Stimulated activated CD4-positive, alpha-beta T cell treated with anti-CD3 and anti-CD28 coated beads, Interleukin-2, amount 100 ng/mL, for 48 hours (primary cell): ENCODE measurements at regions not wholly inside any gene's neighbourhood (a gene's known extent, or its start where the extent isn't known, plus 50 kb on each side); places are given as distances from the start of the nearest gene placed in this dataset.
"Not testable (repeated sequence)": the region's sequence is repeated elsewhere in the genome, so short reads cannot be mapped to it uniquely, and the experiment has no call there.

Experiments used
- DNase-seq, 2 donors: peaks; one replicate each; pipeline ENCODE4 v3.0.0-alpha.2; 2020

DNA sequence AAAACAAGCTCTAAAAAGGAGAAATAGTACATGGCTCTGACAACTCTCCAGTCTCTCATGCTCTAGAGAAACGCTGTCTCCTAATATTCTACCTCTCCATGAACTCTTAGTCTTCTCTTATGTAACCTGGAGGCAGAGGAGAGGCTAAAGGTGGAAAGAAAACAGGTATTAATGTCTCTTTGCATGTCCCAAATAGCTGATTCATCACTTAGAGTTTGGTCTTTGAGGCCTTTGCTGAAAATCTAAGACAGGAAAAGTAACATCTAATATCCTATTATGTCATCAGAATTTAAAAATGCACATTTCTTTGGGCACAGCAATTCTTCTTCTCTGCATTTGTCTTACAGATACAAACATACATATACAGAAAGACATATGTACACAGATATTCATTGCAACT lies 127.2 kb downstream of the DHRS2 start:
- no peak for DNase-seq

DNA sequence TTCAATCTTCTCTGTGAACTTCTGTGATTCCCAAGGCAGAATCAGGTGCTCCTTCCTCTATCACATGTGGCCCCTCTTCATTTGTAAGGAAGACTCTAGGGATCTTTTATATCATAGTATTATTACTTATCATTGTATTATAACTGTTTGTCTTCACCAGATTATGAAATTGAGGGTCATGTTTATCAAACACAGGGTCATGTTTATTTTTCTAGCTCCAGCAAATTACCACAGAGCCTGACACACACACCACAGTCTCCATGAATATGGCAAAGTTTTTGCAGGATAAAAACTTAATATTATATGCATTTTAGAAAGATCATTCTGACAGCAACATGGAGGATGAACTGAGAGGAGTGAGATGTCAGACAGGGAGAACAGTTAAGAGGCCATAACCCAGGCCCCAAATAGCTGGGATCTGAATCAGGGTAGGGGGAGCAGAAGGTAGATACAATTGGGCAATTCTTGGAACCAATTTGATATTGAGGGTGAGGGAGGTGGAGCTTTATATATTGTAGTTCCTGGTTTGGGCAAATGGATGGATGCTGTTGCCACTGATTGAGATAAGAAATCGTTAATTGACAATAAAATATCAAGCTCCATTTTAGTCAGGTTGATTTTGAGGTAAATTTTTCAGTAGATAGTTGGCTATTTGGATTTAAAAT lies 130.7 kb downstream of the DHRS2 start:
- no peak for DNase-seq

DNA sequence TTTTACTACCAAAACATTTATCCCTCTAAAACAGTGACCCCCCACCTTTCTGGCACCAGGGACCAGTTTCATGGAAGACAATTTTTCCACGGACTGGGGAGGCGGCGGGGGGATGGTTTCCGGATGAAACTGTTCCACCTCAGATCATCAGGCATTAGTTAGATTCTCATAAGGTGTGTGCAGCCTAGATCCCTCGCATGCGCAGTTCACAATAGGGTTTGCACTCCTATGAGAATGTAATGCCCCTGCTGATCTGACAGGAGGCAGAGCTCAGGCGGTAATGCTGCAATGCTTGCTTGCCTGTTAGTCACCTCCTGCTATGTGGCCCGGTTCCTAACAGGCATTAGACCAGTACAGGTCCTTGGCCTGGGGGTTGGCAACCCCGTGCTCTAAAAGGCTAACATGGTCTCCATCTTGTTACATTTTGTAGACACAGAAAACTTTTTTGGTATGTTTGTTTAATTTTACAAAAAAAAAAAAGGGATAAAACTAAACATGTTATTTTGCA lies 133.1 kb downstream of the DHRS2 start:
- not testable (repeated sequence) for DNase-seq

DNA sequence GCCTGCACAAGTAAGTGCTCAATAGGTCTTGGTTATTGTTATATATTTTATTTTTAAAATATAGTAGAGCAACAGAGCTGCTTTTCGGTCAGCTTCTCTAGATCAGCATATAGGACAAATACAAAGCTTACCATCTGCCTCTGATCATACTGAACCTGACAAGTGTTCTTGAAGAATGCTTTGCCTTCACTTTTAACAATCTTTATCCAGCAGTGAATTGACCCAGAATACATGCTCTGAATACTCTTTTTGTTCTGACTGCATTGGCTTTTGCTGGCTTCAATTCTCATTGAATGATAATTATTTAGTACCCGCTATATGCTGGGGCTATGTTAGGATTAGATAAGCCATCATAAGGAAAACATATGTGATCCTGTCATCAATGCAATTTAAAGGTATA lies 137.8 kb downstream of the DHRS2 start:
- DNase-seq, result no peak

DNA sequence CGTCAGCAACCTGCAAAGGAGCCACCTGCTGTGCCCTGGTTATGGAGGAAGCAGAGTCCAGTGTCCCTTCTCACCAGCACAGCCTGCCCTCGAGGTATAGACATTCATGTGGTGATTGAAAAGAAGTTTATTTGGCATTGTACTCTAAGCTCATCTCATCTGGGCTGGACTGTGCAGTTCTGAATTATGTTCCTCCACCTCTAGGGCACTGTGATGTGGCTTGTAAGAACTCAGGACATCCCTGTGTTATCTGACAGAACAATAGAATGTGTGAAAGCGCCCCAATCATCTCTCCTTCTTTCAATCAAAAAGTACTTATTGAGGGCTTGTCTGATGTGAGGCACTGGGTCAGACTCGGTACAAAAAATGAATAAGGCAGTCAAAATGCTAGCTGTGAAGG lies 140.1 kb downstream of the DHRS2 start:
- no peak for DNase-seq

DNA sequence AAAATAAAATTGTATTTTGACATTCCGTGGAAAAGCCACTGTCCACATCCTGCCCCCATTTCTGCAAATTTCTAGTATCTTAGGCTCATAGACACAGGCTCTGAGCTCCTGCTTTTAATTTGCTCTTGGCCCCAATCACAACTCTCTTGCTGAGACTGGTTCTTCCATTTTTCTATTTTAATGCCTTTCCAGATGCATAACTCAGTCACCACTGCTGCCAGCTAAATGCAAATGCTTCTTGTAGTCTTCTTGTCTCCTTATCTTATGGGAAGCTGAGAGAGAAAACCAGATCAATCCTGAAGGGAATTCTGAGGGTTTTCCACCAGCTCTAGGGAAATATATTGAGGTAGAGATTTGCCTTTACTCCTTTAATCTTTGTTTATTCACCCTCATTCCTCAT lies 149.0 kb downstream of the DHRS2 start:
- DNase-seq, result no peak

DNA sequence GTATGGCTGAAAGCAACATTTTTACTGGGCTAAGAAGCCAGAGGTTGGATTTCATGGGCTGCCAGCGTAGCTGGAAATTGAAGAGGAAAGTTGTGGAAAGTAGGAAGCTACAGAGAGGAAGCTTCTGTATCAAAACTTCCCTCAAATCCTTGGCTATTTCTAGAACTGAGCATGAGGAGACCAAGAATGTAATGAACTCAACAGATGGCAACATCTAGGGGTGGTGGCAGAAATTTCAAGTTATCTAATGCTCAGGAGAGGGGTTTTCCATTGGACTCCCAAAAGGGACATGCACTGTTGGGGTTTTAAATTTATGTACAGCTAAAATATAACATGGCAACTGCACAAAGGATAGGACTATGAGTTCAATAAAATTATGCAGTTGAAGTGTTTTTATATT lies 151.3 kb downstream of the DHRS2 start:
- DNase-seq, result no peak

DNA sequence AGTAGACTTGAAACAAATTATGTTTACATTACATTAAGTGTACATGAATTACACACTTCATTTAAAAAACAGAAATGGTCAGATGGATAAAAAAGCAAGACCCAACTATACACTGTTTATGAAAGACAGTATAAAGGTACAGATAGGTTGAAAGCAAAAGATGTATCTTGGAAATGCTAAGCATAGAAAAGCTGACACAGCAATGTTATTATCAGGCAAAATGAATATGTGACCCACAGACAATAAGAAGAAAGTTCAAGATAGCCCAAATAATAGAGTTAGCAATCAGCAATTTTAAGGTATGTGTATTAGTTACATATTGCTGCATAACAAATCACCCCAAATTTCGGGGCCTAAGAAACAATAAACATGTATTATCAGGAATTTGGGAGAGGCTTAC lies 153.5 kb downstream of the DHRS2 start:
- no peak for DNase-seq

DNA sequence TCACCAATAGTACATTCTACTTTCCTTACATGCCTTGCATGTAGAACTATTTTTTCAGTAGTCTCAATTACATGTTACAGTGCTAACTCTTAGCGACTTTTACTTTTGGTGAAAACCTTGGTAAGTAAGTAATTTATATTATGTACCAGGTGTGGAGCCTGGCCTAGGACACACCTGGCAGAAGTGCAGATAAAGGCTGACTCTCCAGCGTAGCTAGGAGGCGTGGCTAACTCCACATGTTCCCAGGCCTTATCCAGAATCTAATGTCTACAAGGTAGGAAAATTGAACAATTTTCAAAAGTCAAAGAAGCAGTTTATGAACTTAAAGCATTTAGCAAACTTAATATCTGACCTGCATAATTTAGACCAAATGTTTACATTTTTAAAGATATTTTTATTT lies 157.4 kb downstream of the DHRS2 start:
- DNase-seq, result no peak

DNA sequence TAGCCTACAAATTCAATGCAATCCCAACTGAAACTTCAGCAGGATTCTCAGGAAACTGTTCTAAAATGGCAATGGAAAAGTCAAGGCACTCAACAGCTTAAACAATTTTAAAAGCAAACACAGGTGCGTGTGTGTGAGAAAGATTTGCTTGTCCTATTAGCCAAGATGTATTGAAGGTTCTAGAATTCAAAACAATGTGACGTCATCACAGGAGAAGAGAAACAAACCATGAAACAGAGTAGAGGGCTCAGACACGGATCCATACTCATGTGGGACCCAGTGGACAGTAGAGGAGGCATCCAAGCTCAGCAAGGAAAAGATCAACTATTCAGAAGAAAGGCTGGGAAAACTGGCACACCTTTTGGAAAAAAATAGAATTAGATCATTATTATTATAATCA lies 152.8 kb upstream of the DHRS4 start:
- no peak for DNase-seq

DNA sequence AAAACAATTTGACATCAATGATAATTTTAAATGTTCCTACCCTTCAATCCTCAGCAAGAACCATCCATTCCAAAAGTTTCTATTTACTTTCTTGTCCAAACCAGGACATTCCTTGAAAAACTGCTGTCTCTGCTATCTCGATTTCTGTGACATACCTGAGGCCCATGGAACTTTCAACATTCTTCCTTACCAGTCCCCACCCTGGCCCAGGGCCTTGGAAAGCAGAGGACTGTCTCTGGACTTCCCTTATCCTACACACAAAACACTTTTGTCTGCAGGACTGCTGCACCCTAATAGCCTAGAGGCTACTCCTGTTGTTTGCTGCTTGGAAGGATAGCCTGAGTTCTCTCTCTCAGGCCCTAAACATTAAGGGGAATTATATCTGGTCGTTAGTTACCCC lies 151.8 kb upstream of the DHRS4 start:
- DNase-seq, result no peak

DNA sequence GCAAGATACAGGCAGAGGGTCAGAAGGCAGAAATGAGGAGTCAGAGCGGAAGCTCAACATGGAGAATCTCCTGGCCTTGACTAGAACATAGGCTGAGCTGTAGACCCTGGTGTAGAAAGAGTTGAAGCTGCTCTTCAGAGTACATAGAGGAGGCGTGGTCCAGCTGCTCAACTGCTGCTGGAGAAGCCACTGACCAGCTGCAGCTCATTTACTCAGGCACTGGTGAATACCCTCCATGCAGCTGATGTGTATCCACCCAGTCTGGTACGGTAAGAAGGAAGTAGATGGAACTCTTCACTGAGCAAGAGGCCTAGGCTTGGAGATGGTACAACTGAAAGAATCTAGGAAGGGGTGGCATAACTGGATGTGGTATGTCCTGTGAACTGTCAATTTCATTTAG lies 148.8 kb upstream of the DHRS4 start:
- no peak for DNase-seq

DNA sequence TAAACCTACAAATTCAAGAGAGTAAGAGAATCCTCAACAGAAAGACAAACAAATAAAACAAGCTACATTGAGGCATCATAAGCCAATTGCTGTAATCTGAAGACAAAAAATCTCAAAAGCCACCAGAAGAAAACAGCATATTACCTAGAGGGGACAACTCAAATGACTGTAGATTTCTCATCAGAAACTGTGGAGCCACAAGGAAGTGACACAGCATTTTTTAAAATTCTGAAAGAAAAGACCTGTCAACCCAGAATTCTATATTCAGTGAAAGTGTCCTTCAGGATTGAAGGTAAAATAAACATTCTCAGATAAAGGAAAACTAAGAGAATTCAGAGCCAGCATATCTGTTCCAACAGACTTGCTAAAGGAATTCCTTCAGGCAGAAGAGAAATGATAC lies 147.8 kb upstream of the DHRS4 start:
- DNase-seq, result no peak

DNA sequence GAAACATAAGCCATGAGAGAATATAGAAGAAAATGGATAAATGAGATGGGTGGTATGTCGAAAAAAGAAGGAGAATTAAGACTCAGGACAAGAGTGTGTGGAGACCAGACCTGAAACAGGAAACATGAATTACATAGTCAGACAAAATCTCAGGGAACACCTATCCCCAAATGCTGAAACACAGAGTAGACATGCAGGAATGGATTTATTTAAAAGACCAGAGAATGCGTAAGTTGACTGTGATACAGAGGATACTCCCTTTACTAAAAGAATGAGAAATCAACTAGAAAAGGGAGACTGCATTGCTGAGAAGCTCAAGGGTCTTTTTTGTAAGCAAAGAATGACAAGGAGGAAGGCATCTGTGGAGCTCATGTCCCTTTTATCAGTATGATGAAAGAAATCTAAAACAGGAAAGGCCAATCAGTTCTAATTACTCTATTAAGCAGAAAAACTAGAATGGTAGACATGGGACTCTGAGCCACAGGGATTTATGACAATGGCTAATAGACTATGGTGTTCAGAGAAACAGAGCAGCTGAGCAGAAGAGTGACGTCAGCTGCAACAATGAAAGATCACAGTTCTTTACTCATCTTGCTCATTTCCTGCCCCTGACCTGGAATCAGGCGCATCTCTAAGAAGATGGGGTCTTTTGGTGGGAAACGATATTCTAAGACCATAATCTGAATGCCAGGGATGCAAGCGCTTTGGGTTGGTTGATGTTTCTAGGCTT lies 138.9 kb upstream of the DHRS4 start:
- DNase-seq, result no peak

DNA sequence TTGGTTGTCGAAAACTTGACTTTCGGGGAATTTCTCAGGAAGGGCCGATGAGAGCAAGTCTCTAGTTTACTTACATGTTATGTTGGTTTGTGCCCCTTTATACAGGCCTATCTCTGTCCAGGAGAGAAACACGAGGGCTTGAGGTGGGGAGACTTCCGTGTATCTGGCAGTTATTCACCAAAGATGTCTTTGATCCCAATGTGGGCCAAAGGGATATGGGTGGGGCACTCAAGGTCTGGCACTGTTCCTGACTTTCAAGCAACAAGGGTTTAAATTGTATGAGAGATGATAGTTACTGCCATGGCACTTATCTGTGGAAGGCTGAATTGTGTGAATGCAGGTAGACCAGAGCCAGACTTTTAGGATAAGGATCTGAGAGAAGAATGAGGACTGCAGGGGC lies 137.2 kb upstream of the DHRS4 start:
- DNase-seq, result no peak

DNA sequence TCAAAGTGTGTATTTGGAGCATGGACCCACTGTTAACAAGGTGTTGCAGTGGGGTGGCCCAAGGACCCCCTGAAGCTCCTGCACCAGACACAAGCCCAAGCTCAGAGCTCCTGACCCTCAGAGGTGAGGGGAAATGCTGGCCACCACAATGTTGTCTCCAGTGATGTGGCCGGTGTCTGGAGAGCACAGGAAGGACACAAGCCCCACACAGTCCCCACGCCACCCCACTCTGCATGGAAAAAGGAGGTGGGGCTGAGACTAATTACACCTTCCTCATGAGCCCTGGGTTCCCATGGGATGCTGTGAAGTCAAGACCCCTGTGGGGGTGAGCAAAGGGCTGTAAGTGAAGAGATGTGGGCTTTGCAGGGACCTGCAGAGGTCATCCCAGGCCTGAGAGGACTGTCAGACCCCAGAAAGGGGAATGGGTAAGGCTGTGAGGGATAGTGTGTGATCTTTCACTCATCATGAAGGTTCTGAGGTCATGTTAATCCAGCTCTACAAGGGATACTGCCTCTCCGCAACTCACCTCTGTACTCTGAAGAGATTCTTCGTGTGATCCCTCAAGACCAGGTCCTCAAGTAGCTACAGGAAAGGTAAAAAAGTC lies 136.3 kb upstream of the DHRS4 start:
- no peak for DNase-seq

DNA sequence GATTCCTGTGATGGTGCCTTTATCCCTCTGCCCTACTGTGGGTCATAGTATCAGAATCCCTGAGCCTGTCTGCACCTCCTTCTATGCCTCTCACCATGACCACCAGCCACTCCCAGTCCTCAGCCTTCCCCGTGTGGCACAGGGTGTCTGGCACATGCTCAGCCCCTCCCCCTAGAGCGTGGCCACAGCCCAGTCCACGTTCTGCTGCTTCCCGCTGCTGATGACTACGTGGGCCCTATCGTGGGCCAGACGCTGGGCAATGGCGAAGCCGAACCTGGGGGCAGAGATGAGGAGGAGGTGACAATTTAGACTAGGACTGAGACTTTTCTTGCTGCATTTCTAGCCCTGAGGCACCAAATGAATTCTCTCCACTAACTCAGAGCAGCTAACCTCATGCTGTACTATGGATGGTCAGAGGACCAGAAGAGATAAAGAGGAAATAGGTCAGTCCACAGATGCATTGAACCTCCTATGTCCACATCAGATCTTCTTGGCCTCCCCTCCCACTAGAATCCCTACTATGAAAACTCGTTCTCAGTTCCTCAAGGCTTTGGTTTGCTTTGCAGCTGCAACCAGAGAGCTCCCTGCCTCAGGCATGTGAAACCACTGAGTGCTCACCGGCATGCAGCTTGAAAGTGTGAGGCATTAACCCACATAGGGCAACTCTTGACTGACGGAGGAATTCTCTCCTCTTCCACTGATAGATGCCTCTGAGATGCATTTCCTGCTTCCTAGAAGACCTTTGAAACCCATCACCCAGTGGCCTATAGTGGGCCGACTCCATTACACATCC lies 126.3 kb upstream of the DHRS4 start:
- no peak for DNase-seq

DNA sequence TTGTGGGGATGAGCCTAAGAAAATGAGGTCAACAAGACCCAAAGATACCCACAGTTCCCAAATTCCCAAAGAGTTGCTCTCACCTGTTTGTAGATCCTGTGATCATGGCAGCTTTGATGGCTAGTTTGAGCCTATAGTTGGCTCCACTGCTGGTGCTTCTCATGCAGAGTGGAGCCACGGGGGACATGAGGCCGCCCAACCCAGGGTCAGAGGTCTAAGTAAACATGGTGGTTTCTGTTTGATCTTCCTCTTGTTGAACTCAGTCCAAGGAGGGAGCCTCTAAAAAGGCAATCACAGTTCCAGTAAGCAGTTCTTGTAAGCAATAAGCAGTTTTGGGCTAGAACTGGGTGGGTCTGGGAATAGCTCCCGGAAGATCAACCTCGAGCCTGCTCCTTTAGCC lies 125.6 kb upstream of the DHRS4 start:
- DNase-seq, result no peak

DNA sequence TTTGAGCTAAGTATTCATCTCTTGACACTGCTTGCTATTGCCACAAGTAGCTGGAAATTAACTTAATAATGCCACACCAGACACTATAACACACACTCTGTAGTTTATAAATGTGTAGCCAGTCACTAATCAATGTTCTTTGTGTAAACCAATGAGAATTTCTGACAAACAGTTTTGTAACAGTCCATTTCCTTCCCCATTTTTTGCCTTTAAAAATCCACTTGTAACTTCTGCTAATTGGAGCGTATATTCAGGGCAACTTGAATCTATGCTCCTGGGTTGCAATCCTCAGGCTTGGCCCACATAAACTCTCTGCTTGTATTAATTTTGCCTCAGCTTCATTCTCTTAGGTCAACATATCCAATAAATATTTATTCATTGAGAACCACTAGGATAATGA lies 125.0 kb upstream of the DHRS4 start:
- no peak for DNase-seq

DNA sequence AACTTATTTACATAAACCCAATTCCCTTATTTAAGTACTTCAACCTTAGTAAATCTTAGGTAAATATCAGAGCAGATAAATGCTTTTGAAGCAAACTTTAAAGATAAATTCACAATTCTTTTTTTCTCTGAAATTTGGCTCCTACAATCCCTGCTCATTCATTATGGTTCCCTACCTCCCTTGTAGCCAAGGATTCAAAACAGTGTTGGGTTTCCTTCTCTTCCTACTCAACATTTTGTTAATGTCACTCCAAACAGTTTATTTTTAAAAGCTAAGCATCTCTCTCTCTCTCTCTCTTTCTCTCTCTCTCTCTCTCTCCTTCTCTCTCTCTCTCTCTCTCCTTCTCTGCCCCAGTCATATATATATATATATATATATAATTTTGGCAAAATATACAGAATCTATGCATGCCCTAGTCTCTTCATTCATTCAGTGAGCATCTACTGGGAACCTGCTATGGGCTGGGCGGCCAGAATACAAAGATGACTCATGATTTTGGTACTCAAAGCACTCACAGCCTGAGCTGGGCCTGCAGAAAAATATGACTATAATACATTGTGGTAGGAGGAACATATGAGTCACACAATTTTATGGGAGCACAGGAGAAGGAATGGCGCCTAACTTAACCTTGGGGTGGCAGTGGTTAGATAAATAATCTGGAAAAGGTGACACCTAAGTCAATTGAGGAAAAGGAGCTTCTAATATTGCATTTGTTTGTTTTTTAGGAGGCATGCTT lies 123.7 kb upstream of the DHRS4 start:
- no peak for DNase-seq

DNA sequence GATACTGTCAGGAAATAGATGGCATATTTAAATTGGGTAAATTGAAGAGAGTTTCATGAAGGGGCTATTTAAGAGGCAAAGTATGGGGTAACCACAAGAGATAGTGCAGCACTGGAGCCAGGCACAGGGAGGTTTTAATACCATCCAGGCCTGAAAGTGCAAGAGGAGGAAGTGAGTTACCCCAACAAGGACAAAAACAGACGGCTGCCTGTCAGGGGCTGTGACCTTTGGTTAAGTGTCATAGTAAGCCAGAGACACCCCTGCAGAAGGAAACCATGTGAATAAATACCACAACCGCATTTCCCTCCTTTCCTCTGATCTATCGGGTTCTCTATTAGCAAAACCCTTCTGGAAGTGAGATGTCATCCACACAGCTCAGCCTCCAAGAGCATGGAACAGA lies 122.0 kb upstream of the DHRS4 start:
- no peak for DNase-seq

DNA sequence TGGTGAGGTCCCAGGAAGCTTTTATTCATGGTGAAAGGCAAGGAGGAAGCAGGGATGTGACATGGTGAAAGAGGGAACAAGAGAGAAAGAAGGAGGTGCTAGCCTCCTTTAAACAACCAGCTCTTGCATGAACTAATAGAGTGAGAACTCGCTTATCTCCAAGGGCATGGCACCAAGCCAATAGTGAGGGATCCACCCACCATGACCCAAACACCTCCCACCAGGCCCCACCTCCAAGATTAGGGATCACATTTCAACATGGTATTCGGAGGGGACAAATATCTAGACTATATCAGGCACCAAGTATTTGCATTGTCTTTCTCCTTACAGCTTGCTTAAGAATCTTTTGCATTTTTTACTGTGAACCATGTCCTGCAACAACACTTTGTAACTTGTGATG lies 91.9 kb upstream of the DHRS4 start:
- DNase-seq, result no peak

DNA sequence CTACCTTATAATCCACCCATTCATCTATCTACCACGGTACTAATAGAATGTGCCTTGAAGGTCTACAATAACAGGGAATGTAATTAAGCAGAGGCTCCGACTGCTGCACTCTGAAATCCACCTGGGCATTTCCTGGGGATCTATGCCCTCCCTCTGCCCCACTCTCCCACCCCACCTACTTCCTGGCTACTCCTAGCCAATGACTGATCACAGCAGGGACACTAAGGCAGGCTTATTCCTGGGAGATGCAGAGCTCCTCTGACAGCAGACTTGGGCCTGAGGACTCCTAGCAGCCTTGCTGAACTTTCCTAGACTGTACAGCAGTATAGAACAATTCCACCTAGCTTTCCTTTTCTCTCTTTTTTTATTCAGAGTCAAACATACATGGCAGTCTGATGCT lies 91.1 kb upstream of the DHRS4 start:
- DNase-seq, result no peak
